Stimulated activated naive CD8-positive, alpha-beta T cell treated with anti-CD3 and anti-CD28 coated beads, Interleukin-15, Interleukin-2, amounts not matched to agents 100 U/mL and 50 U/mL, for 24 hours (primary cell): ENCODE measurements at regions not wholly inside any gene's neighbourhood (a gene's known extent, or its start where the extent isn't known, plus 50 kb on each side); places are given as distances from the start of the nearest gene placed in this dataset.
A peak's percentile ranks its signal among the peaks of the same experiment; 100 is the strongest.

Source experiments
- ATAC-seq: fragments of 150-1000 bp; cut with Tn5 transposase; one replicate; pipeline ENCODE4 v1.10.0; 2021
- DNase-seq: peaks from one replicate; pipeline ENCODE4 v3.0.0; 2021

DNA sequence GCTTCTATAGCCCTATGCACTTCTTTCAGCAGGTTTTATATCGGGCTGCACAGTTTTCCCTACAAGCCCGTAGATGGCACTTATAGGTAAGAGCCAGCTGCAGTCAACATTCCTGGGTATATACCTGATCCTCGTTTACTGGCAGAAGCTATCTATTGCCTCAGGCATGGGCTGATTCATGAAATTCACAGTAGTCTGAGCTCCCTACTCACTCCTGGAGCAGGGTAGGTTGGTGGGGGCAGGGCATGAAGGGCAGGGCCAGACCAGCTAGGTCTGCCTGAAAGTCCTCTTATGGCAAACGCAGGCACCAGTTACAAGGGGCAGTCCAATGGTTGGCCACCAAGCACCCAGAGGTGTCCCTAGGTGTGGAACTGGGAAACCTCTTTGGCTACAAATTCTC, 345.8 kb downstream of the RPS29 start:
- no peak for DNase-seq
- no peak for ATAC-seq

DNA sequence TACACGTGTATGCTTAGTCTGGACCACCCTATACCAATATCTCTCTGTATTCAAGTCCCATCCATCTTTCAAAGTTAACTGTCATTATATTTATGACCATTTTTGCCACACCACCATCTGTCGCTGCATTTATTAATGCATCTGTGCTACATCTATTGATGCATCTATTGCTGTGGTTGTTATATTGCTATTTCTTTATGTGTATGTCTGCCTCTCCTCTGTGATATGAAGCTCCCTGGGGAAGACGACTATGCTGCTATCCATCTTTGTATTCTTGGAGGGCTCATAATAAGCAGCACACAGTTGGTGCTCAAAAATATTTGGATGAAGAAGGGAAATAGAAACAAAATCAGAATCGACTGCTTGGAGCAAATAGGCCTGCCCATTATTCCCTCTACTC, 357.6 kb downstream of the RPS29 start:
- no peak for ATAC-seq
- no peak for DNase-seq

DNA sequence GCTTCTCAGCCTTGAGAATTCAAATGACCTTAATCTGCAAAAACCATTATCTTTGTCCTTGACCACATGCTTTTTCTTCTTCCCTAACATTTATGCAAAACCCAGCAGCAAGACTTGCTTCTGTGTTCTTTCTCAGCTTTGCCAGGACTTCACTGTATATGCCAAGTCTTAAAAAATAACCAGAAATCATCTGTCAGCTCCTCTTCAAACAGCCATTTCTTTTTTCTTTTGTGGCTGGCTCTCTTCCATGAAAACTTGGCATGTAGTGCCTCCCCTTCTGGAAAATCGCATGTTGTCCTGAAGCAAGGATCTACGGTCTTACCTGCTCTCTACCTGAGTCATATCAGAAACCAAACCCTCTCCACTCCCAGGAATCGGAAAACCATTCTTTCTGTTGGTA, 364.9 kb downstream of the RPS29 start:
- DNase-seq (no peak), ATAC-seq (no peak)

DNA sequence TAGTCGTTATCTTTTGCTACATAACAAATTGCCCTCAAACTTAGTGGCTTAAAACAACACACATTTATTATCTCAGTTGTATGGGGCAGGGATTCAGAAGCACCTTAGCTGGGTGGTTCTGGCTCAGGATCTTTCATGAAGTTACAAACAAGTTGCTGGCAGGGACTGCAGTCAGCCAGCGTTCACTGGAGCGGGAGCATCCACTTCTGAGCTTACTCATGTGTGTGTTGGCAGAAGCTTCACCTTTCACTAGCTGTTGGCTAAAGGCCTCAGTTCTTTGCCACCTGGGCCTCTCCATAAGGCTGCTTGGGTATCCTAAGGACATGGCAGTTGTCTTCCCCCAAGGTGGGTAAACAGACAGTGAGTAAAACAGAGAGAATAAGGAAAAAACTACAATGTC, 365.7 kb downstream of the RPS29 start:
- DNase-seq (no peak), ATAC-seq (no peak)

DNA sequence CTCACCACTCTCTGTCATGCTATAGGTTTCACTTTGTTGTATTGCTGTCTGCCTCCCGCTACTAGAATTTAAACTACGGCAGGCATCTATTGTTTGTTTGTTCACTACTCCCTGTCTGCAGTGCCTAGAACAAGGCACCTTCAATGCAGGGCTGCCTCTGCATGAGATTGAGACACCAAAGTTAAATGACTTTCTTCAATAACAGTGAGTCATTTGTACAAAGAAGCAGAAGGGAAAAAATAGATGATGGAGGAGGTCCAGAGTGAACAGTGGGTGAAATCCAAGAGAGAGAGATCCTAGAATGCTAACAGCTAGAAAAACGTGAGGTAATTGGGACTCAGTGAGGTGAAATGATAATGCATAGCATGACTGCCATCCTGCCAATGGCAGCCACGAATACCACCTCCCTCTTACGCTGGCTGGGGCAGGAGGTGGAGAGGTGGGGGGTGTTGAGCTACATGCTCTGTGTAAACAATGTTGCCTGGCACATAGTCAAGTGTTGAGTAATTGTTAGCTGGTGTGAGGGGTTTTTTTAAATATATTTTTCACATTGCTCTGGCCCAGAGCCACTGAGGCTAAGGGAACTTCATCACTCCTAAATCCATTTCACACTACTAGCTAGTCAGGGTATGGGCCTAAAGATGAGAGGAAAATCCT, 367.6 kb downstream of the RPS29 start:
- DNase-seq, result no peak
- ATAC-seq, result no peak

DNA sequence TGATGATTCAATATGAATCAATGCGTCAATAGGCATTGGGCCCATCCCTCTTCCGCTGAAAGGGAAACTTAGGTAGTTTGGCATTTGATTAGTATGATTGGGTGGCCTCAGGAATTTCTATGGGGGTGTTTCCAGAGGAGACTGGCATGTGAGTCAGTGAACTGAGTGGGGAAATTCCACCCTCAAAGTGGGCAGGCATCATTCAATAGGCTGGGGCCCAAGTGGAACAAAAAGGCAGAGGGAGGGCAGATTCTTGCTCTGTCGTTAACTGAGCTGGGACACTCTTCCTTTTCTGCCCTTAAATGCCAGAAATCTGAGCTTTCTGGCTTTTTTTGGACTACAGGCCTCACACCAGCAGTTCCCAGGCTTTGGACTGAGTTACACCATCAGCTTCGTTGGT, 373.5 kb downstream of the RPS29 start:
- DNase-seq (no peak), ATAC-seq (no peak)

DNA sequence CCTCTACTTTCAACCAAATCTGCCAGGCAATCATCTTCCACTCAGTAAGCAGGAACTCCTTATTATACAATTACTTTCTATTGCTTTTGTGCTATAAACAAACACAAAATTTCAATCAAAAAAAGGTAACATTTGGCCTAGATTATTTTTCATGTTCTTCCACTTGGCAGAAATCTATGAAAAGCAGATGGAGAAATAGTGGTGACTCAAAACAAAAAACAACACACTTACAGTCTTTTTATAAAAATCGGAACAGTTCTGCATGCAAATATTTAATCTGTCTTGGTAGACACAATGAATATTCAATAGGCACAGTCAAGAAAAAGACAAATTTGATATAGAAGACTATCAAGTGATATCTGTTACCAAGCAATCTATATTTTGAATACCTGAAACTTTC, 376.8 kb downstream of the RPS29 start:
- no peak for DNase-seq
- ATAC-seq, result no peak

DNA sequence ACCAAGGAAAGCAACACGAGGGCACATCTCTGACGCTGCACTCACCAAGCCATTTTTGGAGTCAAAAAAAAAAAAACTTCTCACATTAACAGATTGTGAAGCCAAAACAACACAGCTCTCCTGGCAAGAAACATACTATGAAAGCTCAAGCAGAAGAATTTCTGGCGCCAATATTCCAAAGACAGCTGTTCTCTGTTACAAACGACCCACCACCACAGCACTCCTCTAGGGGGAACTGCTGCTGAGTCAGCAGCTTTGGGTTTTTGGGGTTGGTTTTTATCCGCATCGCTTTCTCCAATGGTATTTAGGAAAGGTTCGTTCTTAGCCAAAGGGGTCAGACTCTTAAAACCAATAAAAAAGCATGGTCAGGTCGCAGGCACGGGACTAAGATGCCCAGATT, 379.4 kb downstream of the RPS29 start:
- ATAC-seq, result no peak

DNA sequence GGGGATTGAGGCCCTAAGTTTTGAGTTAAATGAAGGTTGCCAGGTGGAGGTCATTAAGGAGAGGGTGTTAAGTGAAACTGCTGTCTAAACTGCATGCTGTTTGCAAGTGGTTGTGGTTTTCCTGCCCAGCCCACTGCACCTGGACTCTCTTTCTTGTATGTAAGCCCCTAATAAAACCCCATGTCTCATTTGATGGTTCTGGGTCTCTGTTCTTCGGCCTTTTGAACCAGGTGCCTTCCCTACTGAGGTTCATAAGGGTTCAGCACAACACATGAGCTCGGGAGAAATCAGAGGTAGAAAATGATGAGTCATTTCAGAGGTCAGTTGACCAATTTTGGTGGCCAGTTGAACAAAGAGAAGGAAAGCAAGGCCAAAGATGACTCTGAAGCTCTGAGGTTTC, 382.5 kb downstream of the RPS29 start:
- DNase-seq, result no peak

More for the DNA sequence above, 379.4 kb downstream of the RPS29 start:
- no peak for DNase-seq

DNA sequence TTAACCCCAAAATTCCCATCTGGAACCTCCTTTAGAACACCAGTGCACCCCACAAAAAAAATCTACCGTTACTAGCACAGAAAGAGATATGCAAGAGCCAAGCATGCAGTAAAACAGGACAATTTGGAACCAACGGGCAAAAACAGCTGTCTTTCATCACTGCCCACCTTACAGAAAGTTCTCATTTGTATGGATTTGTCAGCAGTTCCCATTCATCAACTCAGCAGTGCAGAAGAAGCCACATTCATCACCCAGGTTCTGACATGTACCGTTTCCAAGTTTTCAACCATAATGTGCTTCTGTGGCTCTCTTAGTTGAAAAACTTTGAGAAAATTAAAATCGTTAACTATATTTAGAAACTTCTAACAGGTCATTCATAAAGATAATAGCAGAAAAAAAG, 387.0 kb downstream of the RPS29 start:
- DNase-seq (no peak), ATAC-seq (no peak)

More for the DNA sequence above, 382.5 kb downstream of the RPS29 start:
- ATAC-seq, result no peak

DNA sequence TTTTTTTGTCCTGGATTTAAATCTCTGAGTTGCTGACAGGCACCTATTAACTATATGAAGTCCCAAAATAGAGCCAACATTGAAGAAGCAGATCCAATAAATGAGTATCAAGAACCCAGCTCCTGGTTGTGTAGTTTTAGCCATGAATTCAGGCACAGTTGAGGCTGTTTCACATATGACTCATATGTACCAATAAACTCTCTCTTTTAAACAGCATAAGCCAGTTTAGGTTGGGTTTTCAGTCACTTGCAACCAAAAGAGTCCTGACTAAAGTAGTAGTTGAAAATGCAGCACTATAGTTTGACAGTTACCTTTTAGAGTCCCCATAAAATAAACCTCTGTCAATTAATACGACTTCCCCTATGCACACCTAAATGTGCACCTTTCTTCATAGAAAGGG, 389.9 kb downstream of the RPS29 start:
- DNase-seq (no peak), ATAC-seq (no peak)

DNA sequence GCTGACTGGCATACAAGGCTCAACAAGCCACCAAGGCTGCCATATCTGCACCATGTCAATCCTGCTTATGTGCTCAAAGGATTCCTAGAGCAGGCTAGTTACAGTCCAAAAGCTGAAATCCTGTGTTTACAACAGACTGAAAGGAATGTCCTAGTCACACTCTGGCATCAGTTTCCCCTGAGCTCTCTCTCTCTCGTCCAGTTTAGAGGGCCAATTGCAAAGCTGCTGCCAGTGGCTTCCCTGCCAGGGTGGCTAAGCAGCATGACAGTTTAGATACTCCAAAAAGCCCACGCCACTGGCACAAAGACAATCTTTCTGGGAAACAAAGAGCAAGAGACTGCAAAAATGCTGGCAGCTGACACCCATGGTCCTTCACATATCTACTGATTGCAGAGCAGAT, 392.1 kb downstream of the RPS29 start:
- no peak for ATAC-seq
- no peak for DNase-seq

DNA sequence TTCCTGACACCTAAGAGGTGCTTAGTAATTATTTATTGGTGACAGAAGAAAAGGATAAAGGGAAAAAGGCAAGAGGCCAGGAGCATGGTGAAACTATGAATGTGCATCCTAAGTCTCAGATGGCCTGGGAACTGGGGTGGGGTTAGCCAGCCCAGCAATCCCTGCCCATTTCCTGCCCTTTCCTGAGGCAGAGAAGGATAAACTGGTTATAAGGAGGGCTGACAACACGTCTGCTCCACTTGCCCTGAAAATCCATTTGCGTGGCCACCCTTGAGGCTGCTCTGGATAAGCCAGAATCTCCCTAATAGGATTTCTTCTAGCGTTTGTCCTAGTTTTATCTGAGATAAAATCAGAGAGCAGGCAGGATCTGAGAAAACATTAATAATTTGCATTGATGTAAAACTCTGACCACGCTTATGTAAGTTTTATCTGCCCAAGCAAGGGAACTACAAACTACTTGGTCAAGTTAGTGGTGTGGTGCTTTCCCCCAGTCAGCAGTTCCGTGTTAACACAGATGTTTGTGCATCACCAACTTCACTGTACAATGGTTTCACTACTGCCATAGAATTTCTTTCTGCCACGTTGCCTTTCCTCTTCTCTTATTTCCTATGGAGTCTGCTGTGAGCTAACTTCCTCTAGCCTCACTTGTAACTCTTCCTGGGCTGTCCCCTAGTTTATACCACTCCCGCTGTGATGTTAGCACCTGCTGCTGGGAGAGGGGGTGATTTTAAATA, 392.7 kb downstream of the RPS29 start:
- no peak for DNase-seq

DNA sequence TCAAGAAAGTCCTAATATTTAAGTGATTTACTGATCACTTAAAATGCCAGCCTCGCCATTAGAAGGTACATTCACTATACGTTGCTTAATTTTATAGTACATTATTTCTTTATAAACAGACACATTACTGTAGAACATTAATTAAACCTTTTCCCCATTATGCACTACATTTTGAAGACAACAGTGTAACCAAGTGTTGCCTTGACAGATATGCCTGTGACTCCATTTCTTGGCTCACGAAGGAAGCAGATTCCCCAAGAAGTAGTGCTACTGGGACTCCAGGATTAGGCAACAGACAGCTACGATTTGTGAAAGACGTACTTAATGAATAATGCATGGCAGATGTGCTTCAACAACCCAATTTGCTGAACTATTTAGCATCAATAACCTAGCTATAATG, 394.8 kb downstream of the RPS29 start:
- ATAC-seq, result no peak
- DNase-seq, result no peak

More for the DNA sequence above, 392.7 kb downstream of the RPS29 start:
- ATAC-seq, result peak; percentile 36

DNA sequence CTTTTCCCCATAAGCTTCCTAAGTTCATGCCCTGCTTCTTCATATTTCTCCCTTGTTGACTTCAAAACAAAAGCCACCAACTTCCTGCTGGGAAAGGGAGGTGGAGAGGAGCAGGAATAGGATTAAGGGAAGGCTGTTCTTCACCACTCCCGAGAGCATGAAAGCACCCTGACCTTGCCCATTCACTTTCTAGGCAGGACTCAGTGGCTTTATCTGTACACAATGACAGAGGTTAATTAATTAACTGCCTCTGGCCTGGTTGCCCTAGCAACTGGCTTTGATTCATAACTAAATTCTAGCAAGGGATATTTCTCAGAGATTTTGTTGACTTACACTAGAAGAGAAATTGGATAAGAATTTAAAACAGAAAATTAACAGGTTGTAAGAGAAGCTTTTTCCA, 396.8 kb downstream of the RPS29 start:
- ATAC-seq (no peak), DNase-seq (no peak)

DNA sequence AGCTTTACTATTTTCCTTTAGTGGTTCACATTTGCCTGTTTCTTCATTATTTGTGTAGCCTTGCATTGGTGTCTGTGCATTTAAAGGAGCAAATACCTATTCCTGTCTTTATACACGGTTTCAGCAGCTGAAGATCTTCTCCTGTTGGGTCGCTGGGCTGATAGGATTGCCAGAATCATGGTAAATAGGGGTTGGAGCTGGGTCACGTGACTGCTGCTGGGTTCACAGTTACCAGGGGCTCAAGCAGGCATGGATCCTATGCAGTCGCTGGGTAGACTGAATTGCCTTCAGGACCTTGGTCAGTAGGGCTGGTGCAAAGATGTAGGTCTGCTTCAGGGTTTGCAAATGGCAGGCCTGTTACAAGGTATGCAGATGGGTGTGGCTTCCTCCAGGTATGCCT, 398.4 kb downstream of the RPS29 start:
- DNase-seq, result no peak
- ATAC-seq, result no peak

DNA sequence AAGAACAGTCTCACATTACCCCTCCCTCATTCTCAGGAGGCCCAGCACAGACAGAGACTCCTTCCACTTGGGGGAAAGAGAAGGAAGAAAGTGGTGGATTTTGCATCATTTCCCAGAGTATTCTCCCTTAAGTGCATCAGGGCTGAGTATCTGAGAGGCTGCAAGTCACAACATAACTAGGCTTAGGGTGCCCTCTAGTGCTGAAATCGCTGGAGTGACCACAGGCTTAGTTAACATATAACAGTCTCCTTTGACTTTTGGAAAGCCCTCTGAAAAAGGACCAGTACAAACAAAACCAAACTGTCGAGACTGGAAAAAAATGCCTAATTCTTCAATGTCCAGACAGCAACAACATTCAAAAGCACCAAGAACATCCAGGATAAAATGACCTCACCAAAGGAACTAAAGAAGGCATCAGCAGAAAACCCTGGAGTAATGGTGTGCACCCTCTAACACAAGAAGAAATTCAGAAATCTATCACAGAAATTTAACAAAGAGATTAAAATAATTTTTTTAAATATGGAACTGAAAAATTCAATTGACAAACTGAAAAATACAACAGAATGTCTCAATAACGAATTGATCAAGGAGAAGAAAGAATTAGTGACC, 412.3 kb downstream of the RPS29 start:
- peak; percentile 41 for DNase-seq

DNA sequence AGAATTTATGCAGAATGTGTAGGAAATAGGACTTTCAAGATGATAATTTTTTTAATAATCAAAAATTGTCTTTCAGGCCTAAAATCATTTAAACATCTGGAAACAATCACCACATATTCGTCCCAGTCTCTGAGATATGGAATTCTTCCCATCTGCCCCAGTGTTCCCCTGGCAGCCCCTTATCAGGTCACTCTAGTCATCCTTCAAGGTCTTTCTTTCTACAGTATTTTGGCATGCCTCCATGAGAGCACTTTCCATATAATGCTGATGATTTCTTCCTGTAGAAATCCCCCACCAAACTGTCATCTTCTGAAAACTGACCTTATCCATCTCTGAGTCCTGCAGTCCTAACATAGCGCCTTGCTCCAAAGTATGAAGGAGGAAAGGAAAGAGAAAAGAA, 422.1 kb downstream of the RPS29 start:
- DNase-seq, result no peak
- ATAC-seq, result no peak

More for the DNA sequence above, 412.3 kb downstream of the RPS29 start:
- ATAC-seq, result no peak

DNA sequence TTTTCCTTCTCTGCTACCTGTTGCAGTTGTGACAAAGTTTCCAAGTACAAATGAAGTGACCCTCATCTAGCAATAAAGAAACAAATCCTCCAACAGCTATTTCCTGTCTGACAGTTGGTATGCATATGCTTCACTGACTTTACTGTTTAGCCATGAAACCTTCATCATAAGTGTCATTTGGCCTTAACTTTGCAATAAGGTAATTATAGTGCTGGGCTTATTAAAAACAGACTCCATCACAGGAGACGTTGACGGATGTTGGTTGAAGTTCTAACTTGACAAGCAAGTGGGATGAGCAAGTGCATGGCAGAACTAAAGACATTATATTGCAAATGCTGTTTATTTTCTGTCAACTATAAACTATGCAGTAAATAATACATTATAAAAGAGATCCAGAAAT, 425.2 kb downstream of the RPS29 start:
- DNase-seq (no peak), ATAC-seq (no peak)

DNA sequence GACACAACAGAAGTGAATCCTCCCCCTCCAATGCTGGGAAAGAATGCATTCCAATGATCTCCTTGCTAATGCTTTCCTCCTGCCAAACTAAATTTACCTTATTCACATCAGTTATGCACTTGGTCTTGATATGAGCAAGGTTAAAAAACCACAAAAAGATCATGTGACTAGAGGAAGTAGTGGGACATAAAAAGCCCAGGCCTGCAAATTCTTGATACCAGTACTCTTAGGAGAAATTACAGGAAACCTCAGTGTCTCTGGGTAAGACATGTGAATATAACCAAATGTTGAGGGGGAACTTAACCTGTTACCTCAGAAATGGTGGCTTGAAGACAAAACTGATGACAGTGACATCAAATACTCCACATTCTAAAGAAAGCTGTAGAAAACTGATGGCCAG, 427.1 kb downstream of the RPS29 start:
- DNase-seq (no peak), ATAC-seq (no peak)

DNA sequence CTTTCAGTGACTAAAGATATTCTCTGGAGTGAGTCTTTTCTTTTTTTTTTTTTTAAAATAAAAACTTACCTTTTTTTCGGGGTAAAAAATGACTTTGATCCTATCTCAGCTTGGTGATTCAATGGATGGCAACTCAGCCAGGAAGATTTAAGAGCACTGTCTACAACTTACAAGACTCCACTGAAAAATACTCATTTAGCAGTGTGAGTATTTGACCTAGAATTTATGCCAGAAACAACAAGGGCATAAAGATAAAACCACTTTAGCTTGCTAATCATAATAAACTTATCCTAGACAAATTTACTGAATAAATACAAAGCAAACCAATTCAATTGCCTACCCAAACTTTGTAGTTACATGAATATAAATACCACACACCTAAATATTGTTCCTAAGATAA, 446.6 kb downstream of the RPS29 start:
- DNase-seq (no peak), ATAC-seq (no peak)

DNA sequence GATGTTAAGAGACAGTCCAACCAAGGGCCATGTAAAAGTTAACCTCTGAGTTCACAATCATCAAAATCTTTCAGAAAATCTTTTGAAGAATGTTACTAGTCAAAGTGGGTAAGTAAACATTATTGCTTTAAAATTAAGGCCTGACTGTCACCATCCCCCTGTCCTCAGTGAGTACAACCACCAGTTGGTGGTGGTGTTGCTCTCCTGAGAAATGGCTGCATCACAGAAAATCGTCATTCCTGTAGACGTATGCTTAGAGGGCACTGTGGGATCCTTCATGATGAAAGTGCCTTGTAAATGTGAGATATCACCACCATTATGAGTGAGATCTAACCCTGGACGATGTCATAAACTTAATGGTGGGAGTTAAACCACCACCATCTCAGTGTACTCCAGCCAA, 451.2 kb downstream of the RPS29 start:
- ATAC-seq, result no peak
- no peak for DNase-seq

DNA sequence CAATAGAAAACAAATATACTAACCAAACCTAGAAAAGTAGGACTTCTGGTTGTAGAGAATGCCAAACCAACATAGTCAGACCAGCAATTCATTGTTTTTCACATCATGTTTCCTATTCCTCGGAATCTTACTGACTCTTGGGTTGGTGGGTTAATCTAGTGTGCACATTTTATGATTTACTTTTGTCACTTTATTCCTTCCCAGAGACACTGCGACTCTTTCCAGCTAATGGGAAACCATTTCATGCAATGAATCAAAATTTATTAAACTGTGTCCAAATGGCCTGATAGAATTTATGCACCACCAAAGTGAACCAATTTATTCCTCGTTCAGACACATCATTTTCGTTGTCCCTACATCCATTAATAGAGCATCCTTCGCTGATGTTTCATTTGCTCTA, 464.9 kb downstream of the RPS29 start:
- DNase-seq (no peak), ATAC-seq (no peak)
